Transverse colon (tissue), 4 donors: ENCODE measurements at regions not wholly inside any gene's neighbourhood (a gene's known extent, or its start where the extent isn't known, plus 50 kb on each side); places are given as distances from the start of the nearest gene placed in this dataset.

Experiments used
- DNase-seq: peaks from one replicate; pipeline ENCODE4 v3.0.0-alpha.2; 2019
- H3K27ac ChIP-seq, 4 donors: fragments of 200-600 bp; sonication (generic); 2 replicates each; pipeline ENCODE4 v1.5.1; 2016 to 2018; ENCODE audit warnings: inconsistent platforms in 4 of 4
- H3K27me3 ChIP-seq: fragments of 200-600 bp; sonication (generic); 2 replicates; pipeline ENCODE4 v1.5.1; 2017; ENCODE audit warnings: inconsistent platforms
- H3K36me3 ChIP-seq, 4 donors: fragments of 200-600 bp; sonication (generic); 2 replicates each; pipeline ENCODE4 v1.5.1; 2017 to 2019; ENCODE audit warnings: inconsistent platforms in 4 of 4
- H3K4me1 ChIP-seq, 4 donors: fragments of 200-600 bp; sonication (generic); 2 replicates each; pipeline ENCODE4 v1.5.1; 2017 to 2020; ENCODE audit warnings: inconsistent platforms in 4 of 4
- H3K4me3 ChIP-seq, 4 donors: fragments of 200-600 bp; sonication (generic); 1 replicate in 1 of 4; 2 replicates in 3 of 4; pipeline versions ENCODE4 v1.5.1 to v1.6.1; 2017 to 2019; ENCODE audit warnings: inconsistent platforms in 4 of 4
- H3K9me3 ChIP-seq, 2 donors: fragments of 200-600 bp; sonication (generic); 2 replicates each; pipeline ENCODE4 v1.5.1; 2017 to 2019; ENCODE audit warnings: inconsistent platforms in 2 of 2
- CTCF ChIP-seq, 5 experiments: fragments of 200-600 bp in 3 of 5; fragments of 450-650 bp in 2 of 5; sonication (generic) in 3 of 5; IDR thresholded peaks; 1 replicate in 2 of 5; 2 replicates in 3 of 5; pipeline ENCODE4 v1.5.1; 2016 to 2017; ENCODE audit warnings: antibody characterized with exemption in 5 of 5, inconsistent platforms in 3 of 5, mild to moderate bottlenecking in 2 of 5, moderate library complexity in 1 of 5
- EP300 ChIP-seq: sonication (generic); formaldehyde crosslinking; IDR thresholded peaks from one replicate; pipeline ENCODE4 v1.6.1; 2017; ENCODE audit warnings: antibody characterized with exemption, low read depth
- POLR2A ChIP-seq: fragments of 450-650 bp; IDR thresholded peaks from one replicate; pipeline ENCODE4 v1.6.1; 2016; ENCODE audit warnings: antibody characterized with exemption, mild to moderate bottlenecking, moderate library complexity
- POLR2AphosphoS5 ChIP-seq, 3 donors: sonication (generic); formaldehyde crosslinking; IDR thresholded peaks; one replicate each; pipeline ENCODE4 v1.6.1; 2016; ENCODE audit warnings: antibody characterized with exemption in 3 of 3
- WGBS, 2 donors: methylation state at CpG; one replicate each; pipeline ENCODE4 v1.1.5; 2018; ENCODE audit warnings: low coverage in 1 of 2; 5-methylcytosine and 5-hydroxymethylcytosine counted together
- in situ Hi-C, 4 donors: fragments of 200-750 bp; cut with MboI; loops; one replicate each; pipeline versions ENCODE4 v1.15.0 to v1.15.1; 2017; ENCODE audit warnings: low sequenced_read_pairs in 3 of 4, low pct_ligation_motif_present in 1 of 4, low pct_unique_long_range_greater_than_20kb in 1 of 4
- intact Hi-C: fragments of 100-400 bp; cut with DNase I; formaldehyde crosslinking; loops from one replicate; pipeline ENCODE4 v1.15.1; 2023; ENCODE audit warnings: low total_unique reads

- no peaks in the 10 kb centered on the region for H3K36me3 ChIP-seq
- TF ChIP-seq EP300 = no peak
- TF ChIP-seq CTCF (IDR thresholded peaks at IDR 0.05) = no peak
- TF ChIP-seq POLR2A = no peak
- TF ChIP-seq POLR2AphosphoS5 (IDR thresholded peaks at IDR 0.05) = no peak
- in situ Hi-C loops = no loop called here
- intact Hi-C loops = no loop called here
- no peaks in the 10 kb centered on the region for H3K4me1 ChIP-seq
- 91 to 95% methylated on average over 5 of the region's 5 CpGs for WGBS, 2 donors
- DNase-seq = no peak
- no peak overlapping the region for H3K27ac ChIP-seq
- H3K27me3 ChIP-seq = no peaks in the 10 kb centered on the region
- no peak overlapping the region for H3K4me3 ChIP-seq
- no peaks in the 10 kb centered on the region for H3K9me3 ChIP-seq
These were observed 872.7 kb downstream of the SLC16A7 start for GRCh38 chr12:60468546-60468945.

- H3K36me3 ChIP-seq = no peaks in the 10 kb centered on the region
- no peak overlapping the region for H3K27ac ChIP-seq
- DNase-seq = no peak
- no peaks in the 10 kb centered on the region for H3K27me3 ChIP-seq
- no peak overlapping the region for H3K4me3 ChIP-seq
- no peaks in the 10 kb centered on the region for H3K4me1 ChIP-seq
- no peak for TF ChIP-seq POLR2A
- TF ChIP-seq CTCF (IDR thresholded peaks at IDR 0.05) = no peak
- no peak for TF ChIP-seq EP300
- TF ChIP-seq POLR2AphosphoS5 (IDR thresholded peaks at IDR 0.05) = no peak
- H3K9me3 ChIP-seq = no peaks in the 10 kb centered on the region
- in situ Hi-C loops (no loop called here), intact Hi-C loops (no loop called here)
- WGBS, 2 donors = 86 to 91% methylated on average over 3 of the region's 3 CpGs
These were observed 880.0 kb downstream of the SLC16A7 start for GRCh38 chr12:60475825-60476224.

DNA sequence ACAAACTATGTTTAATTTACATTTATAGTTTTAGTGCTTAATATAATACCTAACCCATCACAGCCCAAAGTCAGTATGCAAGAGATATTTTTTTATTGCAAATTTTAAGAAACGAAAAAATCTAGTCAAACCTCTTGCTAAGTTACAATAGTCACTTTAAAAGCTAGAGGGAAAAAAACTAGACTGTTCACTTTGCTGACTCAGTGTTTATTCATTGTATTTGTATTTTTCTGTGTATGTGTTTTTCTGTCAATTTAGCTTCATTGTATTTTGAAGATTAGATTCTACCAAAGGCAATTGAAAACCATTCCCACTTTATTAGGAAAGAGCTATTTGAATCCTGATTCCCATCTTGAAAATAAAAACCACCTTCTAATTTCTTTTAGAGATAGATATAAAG is 891.5 kb downstream of the SLC16A7 start:
- Histone ChIP-seq H3K27me3 (no peaks in the 10 kb centered on the region), H3K9me3 (peaks cover 0 to 9% of the 10 kb centered on the region in 2 donors), H3K27ac (no peak overlapping the region), H3K4me1 (no peaks in the 10 kb centered on the region), H3K4me3 (no peak overlapping the region), H3K36me3 (no peaks in the 10 kb centered on the region)
- TF ChIP-seq POLR2AphosphoS5 (IDR thresholded peaks at IDR 0.05) (no peak), CTCF (IDR thresholded peaks at IDR 0.05) (no peak), EP300 (no peak), POLR2A (no peak)
- intact Hi-C loops = no loop called here
- DNase-seq = no peak
- in situ Hi-C loops = no loop called here
- WGBS, 2 donors = 20 to 33% methylated on average over 1 of the region's 1 CpG

- Histone ChIP-seq H3K27ac (no peak overlapping the region), H3K4me1 (no peaks in the 10 kb centered on the region), H3K27me3 (no peaks in the 10 kb centered on the region), H3K9me3 (peaks cover 0 to 4% of the 10 kb centered on the region in 2 donors), H3K4me3 (no peak overlapping the region), H3K36me3 (no peaks in the 10 kb centered on the region)
- no peak for TF ChIP-seq POLR2A
- no peak for TF ChIP-seq EP300
- no peak for TF ChIP-seq POLR2AphosphoS5 (IDR thresholded peaks at IDR 0.05)
- TF ChIP-seq CTCF (IDR thresholded peaks at IDR 0.05) = no peak
- intact Hi-C loops = no loop called here
- in situ Hi-C loops = no loop called here
- DNase-seq = no peak
These were observed 893.2 kb downstream of the SLC16A7 start for GRCh38 chr12:60489071-60489470.
